HG02763 (cell line): ENCODE measurements at regions not wholly inside any gene's neighbourhood (a gene's known extent, or its start where the extent isn't known, plus 50 kb on each side); places are given as distances from the start of the nearest gene placed in this dataset.

Experiments
- ATAC-seq: cut with Tn5 transposase; IDR thresholded peaks from one replicate; pipeline ENCODE4 v1.9.1; 2021; ENCODE audit warnings: mild to moderate bottlenecking, moderate library complexity; ENCODE audit not compliant: unreplicated experiment

DNA sequence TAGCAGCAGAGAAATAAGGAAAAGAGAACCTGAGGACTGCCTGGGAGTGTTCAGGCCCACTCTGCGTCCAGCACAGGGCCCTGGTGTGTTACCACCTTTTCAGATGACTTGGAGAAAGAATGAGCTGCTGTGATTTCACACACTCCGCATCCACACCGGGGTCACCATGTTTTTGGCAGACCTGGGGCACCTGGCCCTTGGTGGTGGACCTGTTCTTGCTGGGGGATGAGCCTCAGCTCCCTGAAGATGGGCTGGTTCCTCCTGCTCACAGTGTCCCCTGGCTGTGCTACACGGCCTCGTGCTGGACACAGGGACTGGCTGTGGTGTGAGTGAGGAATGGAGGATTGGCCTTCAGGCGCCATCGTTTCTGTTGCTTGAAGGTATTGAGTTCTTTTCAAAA lies 1381.4 kb downstream of the TBC1D22A start:
- ATAC-seq, result no peak

DNA sequence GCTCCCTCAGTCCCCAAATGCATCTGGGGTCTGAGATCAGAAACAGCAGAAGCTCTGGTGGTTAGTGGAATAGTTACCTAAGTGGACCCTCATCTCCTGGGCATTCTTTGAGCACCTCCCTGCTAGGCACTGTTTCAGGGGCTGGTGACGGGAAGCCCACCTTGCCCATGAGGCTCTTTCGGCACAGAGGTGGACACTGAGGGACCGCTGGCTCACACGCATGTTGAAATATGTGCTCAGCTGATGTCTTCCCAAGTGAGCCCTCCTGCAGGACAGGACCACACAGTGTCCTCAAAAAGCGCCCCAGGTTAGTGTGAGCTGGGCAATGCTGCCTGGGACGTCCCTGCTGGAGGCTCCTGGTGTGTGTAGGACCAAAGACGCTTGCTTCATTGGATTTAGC lies 1379.9 kb downstream of the TBC1D22A start:
- no peak for ATAC-seq

DNA sequence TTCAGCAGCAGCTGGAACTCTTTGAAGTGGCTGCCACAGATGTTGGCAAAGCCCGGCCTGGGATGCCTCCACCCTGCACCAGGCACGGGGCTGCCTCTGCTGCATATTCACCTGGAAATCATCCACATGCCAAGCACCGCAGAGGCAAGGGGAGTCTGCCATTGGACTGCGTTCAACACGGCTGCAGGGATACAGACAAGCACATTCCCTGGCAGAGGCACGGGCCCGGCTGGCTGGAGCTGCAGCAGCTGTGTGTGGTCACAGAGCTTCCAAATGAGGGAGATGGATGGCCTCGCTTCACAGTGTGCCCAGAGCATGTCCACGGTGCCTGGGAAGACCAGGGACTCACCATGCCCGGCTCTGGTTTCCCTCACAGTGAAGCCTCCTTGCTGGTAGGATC lies 1378.9 kb downstream of the TBC1D22A start:
- no peak for ATAC-seq

DNA sequence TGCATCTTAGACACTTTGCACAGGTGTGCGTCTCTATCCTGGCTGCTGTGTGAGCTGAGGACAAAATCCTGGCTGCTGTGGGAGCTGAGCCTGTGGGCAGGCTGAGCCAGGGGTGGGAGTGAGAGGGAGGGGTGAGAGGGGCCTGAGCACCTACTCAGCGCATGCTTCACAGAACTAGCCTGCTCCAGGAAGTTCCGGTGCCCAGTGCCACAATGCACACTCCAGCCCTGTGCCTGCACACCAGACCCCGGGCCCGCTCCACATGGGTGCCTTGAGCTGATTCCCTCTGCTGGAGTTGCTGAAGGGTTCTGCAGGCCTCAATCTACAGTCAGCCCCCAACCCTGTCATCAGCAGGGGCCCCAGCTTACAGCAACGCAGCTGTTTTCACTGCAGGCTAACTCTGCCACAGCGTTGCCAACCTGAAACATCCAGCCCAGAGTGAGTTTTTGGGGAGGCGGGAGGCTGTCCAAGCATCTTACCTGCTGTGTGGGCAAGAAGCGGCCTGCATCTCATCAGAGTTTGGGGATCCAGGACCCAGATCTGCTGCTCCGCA lies 1377.9 kb downstream of the TBC1D22A start:
- no peak for ATAC-seq

DNA sequence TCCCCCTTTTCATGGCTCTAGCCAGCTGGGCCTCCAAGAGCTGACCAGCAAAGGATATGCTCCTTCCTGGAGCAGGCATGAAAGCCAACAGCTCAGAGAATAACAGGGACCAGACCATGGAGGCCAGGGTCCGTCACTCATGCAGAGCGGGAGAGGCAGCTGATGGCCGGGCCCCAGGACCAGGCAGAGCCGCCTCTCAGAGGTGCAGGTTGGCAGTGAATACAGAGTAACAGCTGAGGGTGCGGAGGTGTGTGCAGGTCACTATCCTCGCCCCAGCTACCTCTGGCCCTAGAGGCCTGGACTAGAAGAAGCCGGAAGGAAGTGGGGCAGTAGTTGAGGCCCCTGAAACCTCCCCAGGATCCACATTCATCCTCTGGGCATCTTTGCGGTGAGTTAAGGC lies 1377.3 kb downstream of the TBC1D22A start:
- ATAC-seq, result no peak

DNA sequence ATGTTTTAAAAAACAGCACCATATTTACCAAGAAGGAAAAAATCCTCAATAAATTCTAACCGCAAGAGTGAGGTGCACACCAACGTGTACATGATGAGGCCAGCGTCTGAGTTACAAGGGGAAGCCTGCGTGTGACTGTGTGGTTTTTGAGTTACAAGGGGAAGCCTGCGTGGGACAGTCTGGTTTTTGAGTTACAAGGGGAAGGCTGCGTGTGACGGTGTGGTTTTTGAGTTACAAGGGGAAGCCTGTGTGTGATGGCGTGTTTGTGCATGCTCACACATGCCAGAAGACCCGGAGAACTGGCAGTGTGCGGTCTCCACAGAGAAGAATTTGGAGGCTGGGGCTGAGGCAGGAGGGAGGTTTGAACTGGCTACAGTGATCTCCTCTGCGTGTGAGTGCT lies 1376.4 kb downstream of the TBC1D22A start:
- ATAC-seq, result no peak

DNA sequence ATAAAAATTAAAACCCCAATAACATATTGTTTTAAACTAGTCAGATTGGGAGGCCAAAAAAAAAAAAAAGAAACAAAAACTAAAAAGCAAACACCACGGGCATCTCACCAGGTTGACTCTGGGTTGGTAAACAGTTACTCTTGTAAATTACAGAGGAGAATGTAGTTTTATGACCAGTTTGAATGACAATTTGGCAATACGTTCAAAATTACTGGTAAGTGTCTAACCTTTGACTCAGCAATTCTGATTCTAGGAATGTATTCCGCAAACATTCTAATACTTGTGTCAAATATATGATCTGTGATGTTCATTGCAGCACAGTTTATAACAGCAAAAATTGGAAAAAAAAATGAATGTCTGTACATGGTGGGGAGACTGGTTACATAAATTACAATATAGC lies 1376.0 kb downstream of the TBC1D22A start:
- no peak for ATAC-seq

DNA sequence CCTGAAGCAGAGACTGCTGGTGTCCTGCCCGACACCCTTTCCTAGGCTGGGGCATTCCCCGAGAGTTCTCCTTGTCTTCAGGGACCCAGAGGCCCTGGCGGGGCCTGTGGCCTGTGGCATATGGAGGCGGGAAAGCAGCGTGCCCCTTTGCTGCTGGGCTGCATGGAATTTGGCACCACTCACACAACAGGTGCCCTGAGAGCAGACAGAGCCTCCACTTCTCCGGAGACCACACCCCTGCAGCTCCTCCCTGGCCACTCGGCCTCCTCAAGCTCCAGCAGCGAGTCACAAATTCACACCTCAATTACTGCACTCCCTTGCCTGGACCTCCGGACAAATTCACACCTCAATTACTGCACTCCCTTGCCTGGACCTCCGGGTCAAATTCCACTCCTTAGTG lies 1375.2 kb downstream of the TBC1D22A start:
- no peak for ATAC-seq

DNA sequence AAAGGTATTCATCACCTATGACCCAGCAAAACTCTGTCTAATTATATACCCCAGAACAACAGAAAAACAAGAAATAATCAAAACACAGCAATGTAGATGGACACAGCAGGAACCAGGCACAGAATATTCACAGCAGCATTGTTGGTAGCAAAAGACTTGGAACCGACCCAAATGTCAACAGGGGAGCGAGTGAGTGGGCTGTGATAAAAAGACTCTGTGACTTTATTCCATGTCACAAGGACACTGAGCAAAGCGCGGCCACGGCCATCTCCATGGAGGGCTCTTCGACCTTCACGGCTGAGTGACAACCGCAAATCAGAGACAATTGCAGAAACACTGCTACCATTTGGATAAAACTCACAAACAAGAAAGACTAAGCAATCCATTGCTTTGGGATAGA lies 1373.1 kb downstream of the TBC1D22A start:
- no peak for ATAC-seq

DNA sequence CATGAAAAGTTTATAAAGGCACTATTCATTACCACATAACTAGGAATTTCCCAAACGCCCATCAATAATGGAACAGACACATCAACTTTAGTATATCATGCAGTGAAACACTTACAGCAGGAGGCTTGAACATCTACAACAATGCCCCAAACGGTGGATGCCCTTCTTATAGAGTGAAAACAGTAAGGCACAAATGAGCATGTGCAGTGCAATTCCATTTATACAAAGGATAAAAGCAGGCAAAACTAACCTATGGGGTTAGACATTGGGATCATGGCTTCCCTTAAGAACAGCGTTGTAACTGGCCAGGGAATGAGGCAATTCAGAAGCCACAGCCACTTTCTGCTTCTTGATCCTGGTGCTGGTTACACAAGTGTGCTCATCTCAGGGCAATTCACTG lies 1363.0 kb downstream of the TBC1D22A start:
- ATAC-seq, result no peak

DNA sequence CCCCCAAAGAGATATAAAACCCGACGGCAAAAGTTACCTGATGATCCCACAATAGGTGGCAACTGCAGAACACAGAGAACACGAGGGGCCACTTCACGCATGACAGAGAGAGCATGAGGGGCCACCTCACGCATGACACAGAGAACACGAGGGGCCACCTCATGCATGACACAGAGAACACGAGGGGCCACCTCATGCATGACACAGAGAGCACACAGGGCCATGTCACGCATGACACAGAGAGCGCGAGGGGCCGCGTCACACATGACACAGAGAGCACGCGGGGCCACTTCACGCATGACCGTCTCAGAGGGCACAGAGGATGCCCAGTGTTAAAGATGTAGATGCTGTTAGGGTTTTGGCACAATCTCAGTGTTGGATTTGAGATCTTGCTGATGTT lies 1359.5 kb downstream of the TBC1D22A start:
- ATAC-seq, result no peak

DNA sequence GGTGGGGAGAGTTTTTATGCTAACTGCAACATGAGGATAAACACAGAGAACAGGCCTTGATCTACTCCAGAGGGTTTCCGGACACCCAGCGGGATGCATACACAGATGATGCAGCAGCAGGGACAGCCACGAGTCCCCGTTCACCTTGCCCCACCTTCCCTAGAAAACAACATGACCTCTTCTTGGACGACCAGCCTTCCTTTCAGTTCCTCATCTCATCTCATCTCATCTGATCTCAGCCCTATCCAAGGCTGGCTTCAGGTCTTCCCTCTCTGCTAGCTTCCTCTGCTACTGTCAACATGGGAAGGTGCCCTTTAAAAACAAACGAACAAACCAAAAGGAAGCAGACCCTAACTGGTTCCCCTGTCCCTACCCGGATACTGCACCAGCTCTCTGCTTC lies 1356.2 kb downstream of the TBC1D22A start:
- ATAC-seq, result no peak

DNA sequence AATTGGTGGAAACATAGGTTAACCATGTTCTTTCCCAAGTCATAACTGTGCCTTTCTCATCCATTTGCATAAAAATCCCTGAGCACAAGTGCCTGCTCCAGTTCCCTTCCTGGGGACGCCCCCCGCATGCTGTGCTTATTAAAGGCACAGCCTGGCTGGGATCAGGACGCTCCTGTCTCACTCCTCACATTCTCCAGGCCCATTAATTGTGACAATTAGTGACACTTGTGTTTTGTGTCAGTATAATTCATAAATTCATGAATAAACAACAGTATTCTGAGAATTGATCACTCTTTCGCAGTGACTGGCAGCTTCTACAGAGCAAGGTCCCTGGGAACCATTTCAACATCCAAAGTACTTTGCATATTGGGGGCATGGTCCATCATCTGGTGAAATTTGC lies 1354.4 kb downstream of the TBC1D22A start:
- no peak for ATAC-seq

DNA sequence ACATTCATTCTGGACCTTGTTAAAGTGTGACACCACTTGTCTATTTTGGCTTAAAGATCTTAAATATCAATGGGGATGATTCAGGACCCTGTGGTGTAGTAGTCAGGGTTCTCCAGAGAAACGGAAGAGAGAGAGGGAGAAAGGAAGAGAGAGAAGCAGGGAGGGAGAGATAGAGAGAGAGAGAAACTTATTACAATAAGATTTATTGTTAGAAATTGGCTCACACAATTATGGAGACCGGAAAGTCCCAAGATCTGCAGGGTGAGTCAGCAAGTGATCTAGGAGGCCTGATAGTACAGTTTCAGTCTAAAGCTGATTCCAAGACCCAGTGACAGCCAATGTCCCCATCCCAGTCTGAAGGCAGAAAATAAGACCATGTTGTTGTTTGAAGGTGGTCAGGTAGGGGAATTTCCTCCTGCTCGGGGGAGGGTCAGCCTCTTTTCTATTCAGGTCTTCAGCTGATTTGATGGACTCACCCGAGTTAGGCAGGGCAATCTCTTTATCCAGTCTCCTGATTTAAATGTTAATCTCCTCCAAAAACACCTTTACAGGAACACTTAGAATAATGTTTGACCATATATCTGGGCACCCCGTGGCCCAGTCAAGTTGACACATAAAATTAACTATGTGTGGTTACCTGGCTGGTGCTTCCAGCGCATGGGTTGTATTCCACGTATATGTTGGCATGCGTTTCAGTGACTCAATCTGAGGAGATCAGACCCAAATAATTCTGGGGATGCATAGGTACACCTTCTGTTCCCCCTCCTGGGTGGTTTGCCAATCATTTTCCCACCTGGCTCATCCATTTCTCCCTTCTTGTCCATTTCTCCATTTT lies 1350.5 kb downstream of the TBC1D22A start:
- ATAC-seq, result no peak

DNA sequence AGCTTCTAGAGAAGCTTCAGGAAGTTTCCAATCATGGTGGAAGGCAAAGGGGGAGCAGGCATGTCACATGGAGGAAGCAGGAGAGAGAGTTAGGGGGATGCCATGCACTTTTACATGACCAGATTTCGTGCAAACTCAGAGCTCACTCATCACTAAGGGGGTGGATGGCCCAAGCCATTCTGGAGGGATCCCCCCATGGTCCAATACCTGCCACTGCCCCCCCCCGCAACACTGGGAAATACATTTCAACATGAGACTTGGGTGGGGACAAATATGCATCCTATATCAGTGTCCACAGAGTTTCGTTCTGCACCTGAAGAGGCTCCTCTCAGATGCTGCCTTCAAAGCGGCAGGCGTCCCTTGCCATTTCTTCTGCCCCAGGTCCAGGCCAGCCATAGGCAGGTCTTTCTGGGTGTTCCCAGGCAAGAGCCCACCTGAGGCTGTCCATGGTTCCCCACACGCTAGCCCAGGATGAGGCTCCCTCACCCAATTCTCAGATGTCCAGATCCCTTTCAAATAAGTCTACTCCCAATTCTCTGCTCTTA lies 1344.3 kb downstream of the TBC1D22A start:
- no peak for ATAC-seq

DNA sequence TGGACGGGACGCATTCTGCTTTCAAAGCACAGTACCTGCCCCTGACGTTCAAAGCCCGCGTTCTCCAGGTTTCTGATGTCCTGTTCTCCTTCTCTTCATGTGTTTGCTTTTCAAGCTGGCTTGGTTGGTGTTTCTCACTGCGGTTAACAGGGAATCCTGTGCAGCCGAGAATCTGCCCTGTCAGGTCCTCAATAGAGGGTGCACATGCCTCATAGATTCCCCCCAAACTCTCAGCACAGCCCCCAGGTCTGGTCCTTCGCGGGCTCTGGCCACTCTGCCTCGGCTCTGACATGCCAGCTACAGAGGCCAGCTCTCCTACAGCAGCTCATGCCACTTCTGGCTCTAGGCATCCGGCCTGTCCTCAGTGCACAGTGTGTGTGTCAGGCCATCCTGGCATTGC lies 1343.8 kb downstream of the TBC1D22A start:
- no peak for ATAC-seq

DNA sequence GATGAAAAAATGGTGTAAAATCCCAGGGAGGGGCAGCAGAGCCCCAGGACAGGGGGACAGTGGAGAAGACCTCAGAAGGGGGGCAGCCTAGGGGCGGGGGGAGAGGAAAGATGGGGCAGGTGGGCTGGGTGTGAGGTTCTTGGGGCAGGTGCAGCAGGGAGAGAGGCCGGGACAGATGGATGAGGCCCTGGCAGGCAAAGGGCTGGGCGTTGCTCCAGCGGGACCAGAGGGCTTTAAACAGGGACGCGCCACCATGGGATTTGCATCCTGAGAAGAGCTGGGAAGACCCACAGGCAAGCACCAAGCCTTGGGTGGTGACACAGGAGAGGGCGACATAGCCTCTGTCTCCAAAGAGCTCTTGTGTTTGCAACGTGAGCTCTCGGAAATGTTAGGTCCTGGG lies 1342.8 kb downstream of the TBC1D22A start:
- ATAC-seq, result no peak

DNA sequence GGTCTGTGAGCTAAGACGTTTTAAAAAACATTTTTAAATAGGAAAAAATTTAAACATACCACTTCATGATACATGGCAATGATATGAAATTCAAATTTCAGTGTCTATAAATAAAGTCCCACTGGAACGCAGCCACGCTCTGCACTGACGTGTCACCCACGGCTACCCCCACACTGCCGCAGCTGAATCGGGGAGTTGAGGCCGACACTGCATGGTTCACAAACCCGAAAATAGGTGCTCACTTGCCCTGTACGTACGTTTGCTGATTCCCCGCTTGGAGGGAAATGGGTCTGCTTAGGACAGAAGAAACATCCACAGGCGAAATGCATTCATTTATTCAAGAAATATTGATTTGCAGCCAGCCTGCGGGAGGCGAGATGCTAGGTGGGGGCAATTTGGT lies 1342.3 kb downstream of the TBC1D22A start:
- no peak for ATAC-seq

DNA sequence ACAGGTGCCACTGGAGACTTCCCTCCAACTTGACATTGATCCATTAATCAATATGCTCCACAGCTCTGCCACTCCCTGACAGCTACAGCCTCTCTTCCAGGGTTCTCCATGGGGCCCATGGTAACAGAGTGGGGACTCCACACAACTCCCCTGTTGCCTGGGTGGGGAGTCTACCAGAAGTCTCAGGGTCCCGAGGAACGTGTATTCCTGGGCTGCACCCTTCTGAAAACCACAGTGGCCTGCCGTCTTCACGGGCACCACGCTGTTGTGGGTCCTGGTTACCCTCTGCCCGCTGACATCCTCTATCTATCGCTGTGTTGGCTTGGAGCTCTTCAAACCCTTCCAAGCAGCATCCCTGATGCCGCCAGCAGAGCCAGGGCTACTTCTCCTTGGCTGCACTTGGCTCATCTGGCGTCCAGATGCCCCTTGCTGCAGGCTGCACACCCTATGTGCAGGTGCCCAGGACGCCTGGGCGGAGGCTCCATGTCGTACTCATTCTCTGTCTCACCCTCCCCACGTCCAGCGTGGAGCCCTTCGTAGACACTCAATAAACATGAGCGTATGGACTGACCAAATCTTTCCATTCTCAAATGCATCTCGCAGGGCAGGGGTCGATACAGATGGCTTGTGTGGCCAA lies 1341.8 kb downstream of the TBC1D22A start:
- no peak for ATAC-seq

DNA sequence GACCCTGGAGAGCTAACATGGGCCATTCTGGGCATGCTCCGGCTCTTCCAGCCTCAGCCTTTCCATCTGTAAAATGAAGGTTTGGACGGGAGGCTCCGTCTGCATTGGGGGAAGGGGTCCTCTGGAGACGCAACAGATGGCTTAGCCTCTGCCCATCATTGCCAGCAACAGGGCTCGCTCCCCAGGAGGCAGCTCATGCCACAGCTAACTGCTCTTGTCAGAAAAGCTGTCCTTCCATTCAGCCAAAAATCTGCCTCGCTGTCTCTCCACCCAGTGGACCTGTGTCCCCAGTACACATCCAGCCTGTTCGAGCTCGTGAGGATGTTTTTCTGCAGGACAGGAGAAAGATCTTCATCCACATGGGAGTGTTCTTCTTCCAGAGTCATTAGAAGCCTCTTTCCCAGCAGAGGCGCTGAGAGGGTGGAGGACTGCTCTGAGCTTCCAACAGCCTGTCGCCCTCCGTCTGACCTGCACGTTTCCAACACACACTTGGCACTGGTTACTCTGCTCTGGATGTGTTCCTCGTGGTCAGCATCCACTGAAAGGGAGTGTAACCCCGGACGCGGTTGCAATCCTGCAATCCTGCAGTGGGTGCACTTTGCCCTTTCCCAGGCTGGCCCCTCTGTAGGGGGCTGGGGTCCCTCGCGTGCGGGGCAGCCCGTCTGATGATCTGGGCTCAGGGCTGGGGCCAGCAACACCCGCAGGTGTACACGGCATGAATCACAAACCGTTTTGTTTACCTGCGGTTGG lies 1340.9 kb downstream of the TBC1D22A start:
- ATAC-seq, result no peak

DNA sequence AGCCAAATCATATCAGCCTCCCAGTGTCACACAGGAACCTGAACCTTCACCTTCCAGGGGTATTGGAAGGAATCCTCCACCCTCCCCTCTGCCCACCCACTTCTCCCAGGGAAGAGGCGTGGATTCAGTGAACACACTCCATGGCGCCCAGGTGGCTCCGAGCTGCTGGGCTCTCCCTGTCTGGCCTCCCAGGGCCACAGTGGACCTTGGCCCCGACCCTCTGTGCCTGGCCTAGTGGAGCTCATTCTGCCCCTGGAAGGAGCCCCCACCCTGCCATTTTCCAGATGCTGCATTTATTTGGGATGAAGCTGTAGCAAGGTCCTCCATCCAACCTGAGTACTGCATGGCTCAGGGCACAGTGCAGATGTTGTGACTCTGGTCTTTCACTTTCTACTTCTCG lies 1340.1 kb downstream of the TBC1D22A start:
- ATAC-seq, result no peak
